Kidney (tissue), 13 donors: ENCODE measurements at regions not wholly inside any gene's neighbourhood (a gene's known extent, or its start where the extent isn't known, plus 50 kb on each side); places are given as distances from the start of the nearest gene placed in this dataset.

Experiments used
- DNase-seq, 5 donors: peaks; one replicate each; pipeline ENCODE4 v3.0.0-alpha.2; 2013 to 2020
- FAIRE-seq: peaks from 2 replicates; lab custom pipeline; 2012; peaks lifted over from hg19 to GRCh38; lab: Jason Lieb, UNC
- H3K27ac ChIP-seq, 2 donors: one replicate each; pipeline ENCODE4 v1.7.0; 2013; ENCODE audit warnings: low read depth in 2 of 2, low read length in 2 of 2, inconsistent platforms in 1 of 2
- H3K27me3 ChIP-seq: one replicate; pipeline ENCODE4 v1.7.1; 2013; ENCODE audit warnings: low read length, inconsistent platforms; ENCODE audit not compliant: control insufficient read depth, insufficient read depth
- H3K36me3 ChIP-seq, 3 donors: one replicate each; pipeline versions ENCODE4 v1.7.0 to v1.7.1; 2013; ENCODE audit warnings: low read length in 3 of 3, control low read depth in 1 of 3, inconsistent platforms in 1 of 3; ENCODE audit not compliant: insufficient read depth in 3 of 3, control insufficient read depth in 2 of 3
- H3K4me1 ChIP-seq, 3 donors: one replicate each; pipeline versions ENCODE4 v1.7.0 to v1.7.1; 2013; ENCODE audit warnings: low read length in 3 of 3, inconsistent platforms in 1 of 3, low read depth in 1 of 3; ENCODE audit not compliant: control insufficient read depth in 2 of 3, insufficient read depth in 2 of 3
- H3K4me3 ChIP-seq, 3 donors: one replicate each; pipeline versions ENCODE4 v1.7.0 to v1.8.1; 2013; ENCODE audit warnings: low read length in 3 of 3, control low read depth in 1 of 3, inconsistent platforms in 1 of 3
- H3K9ac ChIP-seq, 3 donors: one replicate each; pipeline versions ENCODE4 v1.7.0 to v1.7.1; 2013; ENCODE audit warnings: low read length in 3 of 3, control low read depth in 1 of 3, inconsistent platforms in 1 of 3
- H3K9me3 ChIP-seq, 3 donors: one replicate each; pipeline versions ENCODE4 v1.7.0 to v1.7.1; 2013; ENCODE audit warnings: low read length in 3 of 3, control low read depth in 1 of 3, inconsistent platforms in 1 of 3; ENCODE audit not compliant: control insufficient read depth in 2 of 3, insufficient read depth in 1 of 3
- CTCF ChIP-seq: IDR thresholded peaks from 3 replicates; pipeline ENCODE4 v1.5.1; 2012; ENCODE audit warnings: mild to moderate bottlenecking, moderate library complexity, borderline replicate concordance; ENCODE audit not compliant: insufficient read depth; ENCODE audit errors: extremely low read depth
- intact Hi-C: fragments of 100-400 bp; cut with DNase I; formaldehyde crosslinking; loops from one replicate; pipeline ENCODE4 v1.11.1; 2022
- donor health status: control.
- donor health status: control.
- donor health status: control.
- donor health status: control.
- donor health status: control.
- donor health status: DM: yes; HTN: yes; CAD: no.
- donor health status: Normal renal cell carcinoma (clear cell type).

GRCh38 chr15:97459771-97460170 lies 500.7 kb upstream of the ARRDC4 start:
- DNase-seq (no peak), FAIRE-seq (no peak)
- no peak for TF ChIP-seq CTCF
- H3K36me3 ChIP-seq = no peaks in the 10 kb centered on the region
- intact Hi-C loops = no loop called here
- no peaks in the 10 kb centered on the region for H3K4me1 ChIP-seq
- no peaks in the 10 kb centered on the region for H3K27me3 ChIP-seq
- no peak overlapping the region for H3K27ac ChIP-seq
- H3K9me3 ChIP-seq = no peaks in the 10 kb centered on the region
- H3K4me3 ChIP-seq = no peak overlapping the region
- no peak overlapping the region for H3K9ac ChIP-seq

- Histone ChIP-seq H3K9ac (no peak overlapping the region), H3K4me3 (no peak overlapping the region), H3K27ac (no peak overlapping the region), H3K4me1 (no peaks in the 10 kb centered on the region), H3K9me3 (no peaks in the 10 kb centered on the region), H3K27me3 (no peaks in the 10 kb centered on the region), H3K36me3 (no peaks in the 10 kb centered on the region)
- intact Hi-C loops = no loop called here
- TF ChIP-seq CTCF = no peak
- FAIRE-seq (no peak), DNase-seq (no peak)
Measured at GRCh38 chr15:97461226-97461625, 499.3 kb upstream of the ARRDC4 start.

GRCh38 chr15:97463696-97464095 lies 496.8 kb upstream of the ARRDC4 start:
- TF ChIP-seq CTCF = no peak
- intact Hi-C loops = no loop called here
- H3K9me3 ChIP-seq = no peaks in the 10 kb centered on the region
- H3K27me3 ChIP-seq = no peaks in the 10 kb centered on the region
- no peak overlapping the region for H3K4me3 ChIP-seq
- DNase-seq (no peak), FAIRE-seq (no peak)
- no peak overlapping the region for H3K27ac ChIP-seq
- H3K36me3 ChIP-seq = no peaks in the 10 kb centered on the region
- H3K4me1 ChIP-seq = no peaks in the 10 kb centered on the region
- no peak overlapping the region for H3K9ac ChIP-seq

GRCh38 chr15:97470417-97470816 lies 490.1 kb upstream of the ARRDC4 start:
- Histone ChIP-seq H3K4me1 (no peaks in the 10 kb centered on the region), H3K9me3 (peaks cover 0 to 2% (median 0%) of the 10 kb centered on the region in 3 donors), H3K4me3 (no peak overlapping the region), H3K27ac (no peak overlapping the region), H3K27me3 (no peaks in the 10 kb centered on the region), H3K9ac (no peak overlapping the region), H3K36me3 (no peaks in the 10 kb centered on the region)
- TF ChIP-seq CTCF = no peak
- intact Hi-C loops = no loop called here
- FAIRE-seq (no peak), DNase-seq (no peak)
